ENCODE measurements at regions not wholly inside any gene's neighbourhood (a gene's known extent, or its start where the extent isn't known, plus 50 kb on each side); places are given as distances from the start of the nearest gene placed in this dataset.
"Not testable (repeated sequence)": the region's sequence is repeated elsewhere in the genome, so short reads cannot be mapped to it uniquely, and the experiment has no call there.

DNA sequence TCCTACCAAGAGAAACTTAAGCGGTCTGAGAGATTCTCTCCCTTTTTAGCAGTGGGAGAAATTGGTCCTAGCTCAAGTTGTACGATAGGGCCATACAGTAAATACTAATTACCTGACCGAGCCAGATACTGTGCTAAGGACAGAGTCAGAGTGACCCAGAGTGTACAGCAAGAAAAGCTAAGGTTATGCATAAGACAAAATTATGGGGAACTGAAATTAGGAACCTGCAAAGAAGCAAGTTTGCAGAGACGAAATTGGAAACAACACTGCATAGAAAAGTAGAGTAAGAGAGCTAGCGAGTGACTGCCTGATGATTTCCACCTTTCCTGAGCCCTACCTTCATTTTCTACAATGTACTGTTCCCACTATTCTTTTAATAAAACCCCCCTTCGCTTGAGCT is 278.1 kb downstream of the NKX6-1 start:
- Histone ChIP-seq H3K27ac (replicated peaks in 1 of 4) (peak overlapping the region; percentile 46 to 70 (median 52)), H3K4me1 (peaks cover 0 to 51% (median 34%) of the 10 kb centered on the region in 4 donors), H3K4me3 (peak overlapping the region in 3 of 4 donors; percentile 23 to 40 (median 26)), H3K9me3 (no peaks in the 10 kb centered on the region), H3K36me3 (no peaks in the 10 kb centered on the region), H3K27me3 (no peaks in the 10 kb centered on the region)
- WGBS: 46% methylated on average over 6 of the region's 6 CpGs
- no peak for DNase-seq (ENCODE audit: extremely low spot score)
- no peak for TF ChIP-seq POLR2AphosphoS5 (IDR thresholded peaks at IDR 0.05)
- TF ChIP-seq POLR2A (IDR thresholded peaks at IDR 0.05; ENCODE audit: low read depth): no peak
- TF ChIP-seq, protein P1, sequence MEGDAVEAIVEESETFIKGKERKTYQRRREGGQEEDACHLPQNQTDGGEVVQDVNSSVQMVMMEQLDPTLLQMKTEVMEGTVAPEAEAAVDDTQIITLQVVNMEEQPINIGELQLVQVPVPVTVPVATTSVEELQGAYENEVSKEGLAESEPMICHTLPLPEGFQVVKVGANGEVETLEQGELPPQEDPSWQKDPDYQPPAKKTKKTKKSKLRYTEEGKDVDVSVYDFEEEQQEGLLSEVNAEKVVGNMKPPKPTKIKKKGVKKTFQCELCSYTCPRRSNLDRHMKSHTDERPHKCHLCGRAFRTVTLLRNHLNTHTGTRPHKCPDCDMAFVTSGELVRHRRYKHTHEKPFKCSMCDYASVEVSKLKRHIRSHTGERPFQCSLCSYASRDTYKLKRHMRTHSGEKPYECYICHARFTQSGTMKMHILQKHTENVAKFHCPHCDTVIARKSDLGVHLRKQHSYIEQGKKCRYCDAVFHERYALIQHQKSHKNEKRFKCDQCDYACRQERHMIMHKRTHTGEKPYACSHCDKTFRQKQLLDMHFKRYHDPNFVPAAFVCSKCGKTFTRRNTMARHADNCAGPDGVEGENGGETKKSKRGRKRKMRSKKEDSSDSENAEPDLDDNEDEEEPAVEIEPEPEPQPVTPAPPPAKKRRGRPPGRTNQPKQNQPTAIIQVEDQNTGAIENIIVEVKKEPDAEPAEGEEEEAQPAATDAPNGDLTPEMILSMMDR (IDR thresholded peaks at IDR 0.05): no peak
- no peak for TF ChIP-seq EP300 (IDR thresholded peaks at IDR 0.05)
- intact Hi-C loops (cut with DNase I): no loop called here

DNA sequence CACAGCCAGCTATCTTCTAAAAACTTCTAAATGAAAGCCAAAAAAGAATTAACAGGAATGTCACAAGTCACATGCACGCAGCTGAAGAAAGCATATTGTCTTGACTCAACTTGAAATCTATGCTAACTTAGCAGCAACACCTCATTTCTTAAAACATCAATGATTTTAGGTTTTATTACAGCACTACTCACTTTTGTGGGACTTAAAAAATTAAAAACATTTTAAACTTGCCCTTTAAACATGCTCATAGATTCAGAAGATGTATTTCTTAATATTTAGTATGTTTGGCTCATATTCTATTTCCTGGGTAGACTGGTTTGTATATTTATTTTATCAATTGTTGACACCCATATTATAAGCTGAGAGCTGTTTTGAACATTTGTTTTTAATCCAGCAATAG is 279.4 kb downstream of the NKX6-1 start:
- Histone ChIP-seq H3K4me3 (no peak overlapping the region), H3K27ac (replicated peaks in 1 of 4) (peak overlapping the region; percentile 46 to 70 (median 52)), H3K4me1 (peaks cover 0 to 51% (median 34%) of the 10 kb centered on the region in 4 donors), H3K27me3 (no peaks in the 10 kb centered on the region), H3K9me3 (no peaks in the 10 kb centered on the region), H3K36me3 (no peaks in the 10 kb centered on the region)
- WGBS: 39% methylated on average over 1 of the region's 1 CpG
- no peak for TF ChIP-seq POLR2AphosphoS5 (IDR thresholded peaks at IDR 0.05)
- TF ChIP-seq POLR2A (IDR thresholded peaks at IDR 0.05; ENCODE audit: low read depth): no peak
- TF ChIP-seq, protein P1 (IDR thresholded peaks at IDR 0.05): no peak
- TF ChIP-seq EP300 (IDR thresholded peaks at IDR 0.05): no peak
- intact Hi-C loops (cut with DNase I): no loop called here
- no peak for DNase-seq (ENCODE audit: extremely low spot score)

DNA sequence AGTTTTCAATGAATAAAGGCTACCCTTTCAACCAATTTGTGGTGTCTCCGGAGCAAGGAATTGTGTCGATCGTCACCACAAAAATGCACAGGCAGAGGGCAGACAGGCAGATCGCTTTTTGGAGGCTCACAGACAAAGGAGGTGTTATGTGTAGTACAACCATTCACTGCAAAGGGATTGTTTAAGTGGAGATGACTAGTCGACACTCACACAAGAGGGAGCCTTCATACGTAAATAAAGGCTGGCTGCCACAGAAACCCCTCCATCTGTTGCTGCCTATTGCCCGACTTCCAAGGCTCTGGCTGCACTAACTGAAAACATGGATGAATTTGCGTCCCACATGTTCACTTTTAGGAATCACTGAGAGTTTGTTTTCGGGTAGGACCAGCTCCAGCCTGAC is 281.1 kb downstream of the NKX6-1 start:
- no peak for DNase-seq (ENCODE audit: extremely low spot score)
- no peaks in the 10 kb centered on the region for H3K9me3 ChIP-seq
- H3K27me3 ChIP-seq: no peaks in the 10 kb centered on the region
- intact Hi-C loops (cut with DNase I): no loop called here
- H3K36me3 ChIP-seq: no peaks in the 10 kb centered on the region
- peak overlapping the region in 2 of 4 donors; percentile 2 to 11 for H3K27ac ChIP-seq (replicated peaks in 1 of 4)
- H3K4me1 ChIP-seq: peaks cover 0 to 44% (median 34%) of the 10 kb centered on the region in 4 donors
- TF ChIP-seq, protein P1 (IDR thresholded peaks at IDR 0.05): no peak
- TF ChIP-seq EP300 (IDR thresholded peaks at IDR 0.05) (no peak), POLR2A (IDR thresholded peaks at IDR 0.05; ENCODE audit: low read depth) (no peak), POLR2AphosphoS5 (IDR thresholded peaks at IDR 0.05) (no peak)
- peak overlapping the region in 1 of 4 donors; percentile 4 for H3K4me3 ChIP-seq
- WGBS: 78% methylated on average over 9 of the region's 9 CpGs

DNA sequence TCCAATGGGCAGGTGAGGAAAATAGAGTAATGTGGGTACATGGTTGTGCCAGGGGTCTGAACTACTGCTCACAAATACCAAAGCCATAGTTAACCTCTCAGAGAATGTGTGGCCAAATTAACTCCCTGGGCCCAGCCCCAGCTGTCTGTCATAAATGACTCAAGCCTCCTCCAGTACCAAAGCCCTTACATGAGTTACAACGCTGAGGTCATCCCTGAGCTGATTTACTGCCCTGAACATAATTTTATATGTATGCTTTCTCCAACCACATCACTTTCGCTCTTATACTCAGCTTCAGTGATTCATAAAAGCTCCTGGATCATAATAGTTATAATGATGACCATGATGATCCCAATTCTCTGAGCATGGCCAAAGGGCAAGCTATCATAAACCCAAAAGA is 283.9 kb downstream of the NKX6-1 start:
- peaks cover 0 to 20% (median 16%) of the 10 kb centered on the region in 4 donors for H3K4me1 ChIP-seq
- no peaks in the 10 kb centered on the region for H3K9me3 ChIP-seq
- no peak overlapping the region for H3K4me3 ChIP-seq
- DNase-seq (ENCODE audit: extremely low spot score): no peak
- WGBS: 89% methylated on average over 2 of the region's 2 CpGs
- H3K27ac ChIP-seq (replicated peaks in 1 of 4): no peak overlapping the region
- H3K36me3 ChIP-seq: no peaks in the 10 kb centered on the region
- no peak for TF ChIP-seq POLR2A (IDR thresholded peaks at IDR 0.05; ENCODE audit: low read depth)
- TF ChIP-seq, protein P1 (IDR thresholded peaks at IDR 0.05): no peak
- no peak for TF ChIP-seq POLR2AphosphoS5 (IDR thresholded peaks at IDR 0.05)
- TF ChIP-seq EP300 (IDR thresholded peaks at IDR 0.05): no peak
- intact Hi-C loops (cut with DNase I): no loop called here
- H3K27me3 ChIP-seq: no peaks in the 10 kb centered on the region

DNA sequence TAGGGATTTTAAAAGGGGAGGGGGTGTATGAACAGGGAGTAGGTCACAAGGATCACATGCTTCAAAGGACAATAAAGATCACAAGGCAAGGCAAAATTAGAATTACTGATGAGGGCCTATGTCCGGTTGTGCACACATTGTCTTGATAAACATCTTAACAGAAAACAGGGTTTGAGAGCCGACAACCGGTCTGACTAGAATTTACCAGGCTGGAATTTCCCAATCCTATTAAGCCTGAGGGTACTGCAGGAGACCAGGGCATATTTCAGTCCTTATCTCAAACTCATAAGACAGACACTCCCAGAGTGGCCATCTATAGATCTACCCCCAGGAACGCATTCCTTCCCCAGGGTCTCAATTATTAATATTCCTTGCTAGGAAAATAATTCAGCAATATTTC is 292.9 kb downstream of the NKX6-1 start:
- DNase-seq (ENCODE audit: extremely low spot score): not testable (repeated sequence)

More for the DNA sequence above, 292.9 kb downstream of the NKX6-1 start:
- H3K36me3 ChIP-seq; H3K4me1 ChIP-seq; intact Hi-C loops (cut with DNase I); H3K27me3 ChIP-seq; H3K9me3 ChIP-seq; H3K4me3 ChIP-seq; H3K27ac ChIP-seq (replicated peaks in 1 of 4): not testable (repeated sequence)
- WGBS: 97% methylated on average over 4 of the region's 4 CpGs
